HepG2 (cell line): ENCODE measurements at regions not wholly inside any gene's neighbourhood (a gene's known extent, or its start where the extent isn't known, plus 50 kb on each side); places are given as distances from the start of the nearest gene placed in this dataset.
A peak's percentile ranks its signal among the peaks of the same experiment; 100 is the strongest.

Experiments
- ATAC-seq: fragments of 200-7000 bp; cut with Tn5 transposase; 3 replicates; pipeline ENCODE4 v1.9.1; 2020; ENCODE audit warnings: mild to moderate bottlenecking, moderate library complexity
- BruUV-seq: library from RNA; stranded (reverse); fragments of 400-500 nt; replicated peaks from 2 replicates; lab custom pipeline; 2021; lab: Mats Ljungman, UMichigan
- CTCF ChIA-PET: fragments of 300-600 bp; formaldehyde crosslinking; extraction: SDS; loops from one replicate; lab custom pipeline; 2021; ENCODE audit warnings: low total read pairs, inconsistent platforms, low intra/inter-chr PET ratio; lab: Yijun Ruan, JAX
- POLR2A ChIA-PET: fragments of 350-600 bp; sonication (Branson Sonifier 250); formaldehyde crosslinking; loops from one replicate; lab custom pipeline; 2020; ENCODE audit warnings: antibody characterized with exemption, inconsistent platforms; lab: Yijun Ruan, JAX
- DNase-seq: peaks from one replicate; pipeline ENCODE4 v3.0.0-alpha.2; 2015; ENCODE audit warnings: low spot score
- FAIRE-seq: peaks from 3 replicates; lab custom pipeline; 2011; peaks lifted over from hg19 to GRCh38; lab: Jason Lieb, UNC
- H2AFZ ChIP-seq: one replicate; pipeline ENCODE4 v1.6.1; 2011; ENCODE audit warnings: low read length, inconsistent platforms
- H3K27ac ChIP-seq: fragments of 300-600 bp; 3 replicates; pipeline ENCODE4 v1.8.0; 2011; ENCODE audit warnings: mixed run types, mild to moderate bottlenecking, mixed read lengths, low read length, inconsistent platforms; ENCODE audit not compliant: insufficient read depth; ENCODE audit errors: extremely low read length
- H3K27me3 ChIP-seq, 2 experiments: fragments of 200-600 bp in 1 of 2; 2 replicates in 1 of 2; 3 replicates in 1 of 2; pipeline versions ENCODE4 v1.6.0 to v1.8.0; 2011; ENCODE audit warnings: low read length in 2 of 2, mild to moderate bottlenecking in 2 of 2, moderate library complexity in 2 of 2, inconsistent platforms in 1 of 2; ENCODE audit not compliant: insufficient read depth in 2 of 2, control insufficient read depth in 1 of 2
- H3K36me3 ChIP-seq, 2 experiments: fragments of 200-600 bp in 1 of 2; replicated peaks in 1 of 2; 2 replicates in 1 of 2; 3 replicates in 1 of 2; pipeline versions ENCODE4 v1.5.1 to v1.8.0; 2011; ENCODE audit warnings: low read length in 2 of 2, inconsistent platforms in 1 of 2; ENCODE audit not compliant: insufficient read depth in 2 of 2, control insufficient read depth in 1 of 2
- H3K4me1 ChIP-seq: 2 replicates; pipeline ENCODE4 v1.5.1; 2012; ENCODE audit warnings: low read length, inconsistent platforms; ENCODE audit not compliant: insufficient read depth
- H3K4me2 ChIP-seq: 2 replicates; pipeline ENCODE4 v1.6.0; 2011; ENCODE audit warnings: low read depth, low read length, inconsistent platforms
- H3K4me3 ChIP-seq, 3 experiments: fragments of 200-600 bp in 1 of 3; sonication (generic), shearing (Covaris generic) in 1 of 3; replicated peaks in 1 of 3; 2 replicates each; pipeline ENCODE4 v1.5.1; 2011 to 2016; ENCODE audit warnings: low read length in 3 of 3, inconsistent platforms in 2 of 3, low read depth in 2 of 3, mild to moderate bottlenecking in 2 of 3, control low read depth in 1 of 3, mixed read lengths in 1 of 3; ENCODE audit not compliant: insufficient read depth in 1 of 3
- H3K79me2 ChIP-seq: one replicate; pipeline ENCODE4 v1.6.1; 2011; ENCODE audit warnings: low read length, inconsistent platforms; ENCODE audit not compliant: insufficient read depth
- H3K9ac ChIP-seq: 2 replicates; pipeline ENCODE4 v1.6.0; 2011; ENCODE audit warnings: mild to moderate bottlenecking, low read depth, low read length, inconsistent platforms; ENCODE audit not compliant: insufficient read depth
- H3K9me3 ChIP-seq: 2 replicates; pipeline ENCODE4 v1.5.1; 2012; ENCODE audit warnings: mild to moderate bottlenecking, low read length
- H4K20me1 ChIP-seq: 2 replicates; pipeline ENCODE4 v1.6.0; 2011; ENCODE audit warnings: inconsistent platforms, mild to moderate bottlenecking, low read length, moderate library complexity; ENCODE audit not compliant: insufficient read depth
- ERF ChIP-seq: IDR thresholded peaks from 2 replicates; pipeline ENCODE4 v1.6.1; 2018; ENCODE audit warnings: missing biosample characterization, missing genetic modification reagents
- IKZF1 ChIP-seq: fragments of 450-650 bp; IDR thresholded peaks from 2 replicates; pipeline ENCODE4 v1.7.1; 2016
- KDM6A ChIP-seq: IDR thresholded peaks from 2 replicates; pipeline ENCODE4 v1.6.1; 2016; ENCODE audit warnings: low read depth
- ZC3H13 ChIP-seq: sonication (generic); formaldehyde crosslinking; IDR thresholded peaks from 2 replicates; pipeline ENCODE4 v1.8.1; 2023; ENCODE audit warnings: mild to moderate bottlenecking, missing genetic modification reagents, moderate library complexity
- WGBS: methylation state at CpG from one replicate; pipeline ENCODE4 v1.1.6; 2017; ENCODE audit warnings: low lambda C conversion rate; 5-methylcytosine and 5-hydroxymethylcytosine counted together
- in situ Hi-C: cut with HindIII; loops from 2 replicates; pipeline ENCODE4 v1.10.0; 2017; ENCODE audit warnings: low pct_unique_long_range_greater_than_20kb; ENCODE audit not compliant: extremely low pct_ligation_motif_present
- intact Hi-C: fragments of 100-400 bp; cut with micrococcal nuclease; formaldehyde crosslinking; loops from one replicate; pipeline ENCODE4 v1.10.0; 2022; ENCODE audit not compliant: unreplicated experiment
- TF ChIP-seq, protein P1 (sequence below): sonication (generic); formaldehyde crosslinking; IDR thresholded peaks from 2 replicates; pipeline ENCODE4 v1.4.0; 2020; ENCODE audit warnings: missing genetic modification reagents
- TF ChIP-seq, protein P2 (sequence below): sonication (generic); formaldehyde crosslinking; IDR thresholded peaks from 2 replicates; pipeline ENCODE4 v1.5.0; 2020; ENCODE audit warnings: missing genetic modification reagents
- TF ChIP-seq, protein P3 (sequence below): sonication (generic); formaldehyde crosslinking; IDR thresholded peaks from 2 replicates; pipeline ENCODE4 v1.8.1; 2023; ENCODE audit warnings: missing genetic modification reagents, mild to moderate bottlenecking, borderline replicate concordance
- TF ChIP-seq, protein P4 (sequence below): sonication (generic); formaldehyde crosslinking; IDR thresholded peaks from 2 replicates; pipeline ENCODE4 v1.4.0; 2020; ENCODE audit warnings: missing genetic modification reagents, borderline replicate concordance
- TF ChIP-seq, protein P5 (sequence below): IDR thresholded peaks from 2 replicates; pipeline ENCODE4 v1.6.1; 2016; ENCODE audit warnings: low read depth, borderline replicate concordance
- TF ChIP-seq, protein P6 (sequence below): IDR thresholded peaks from 2 replicates; pipeline ENCODE4 v1.6.1; 2016

DNA sequence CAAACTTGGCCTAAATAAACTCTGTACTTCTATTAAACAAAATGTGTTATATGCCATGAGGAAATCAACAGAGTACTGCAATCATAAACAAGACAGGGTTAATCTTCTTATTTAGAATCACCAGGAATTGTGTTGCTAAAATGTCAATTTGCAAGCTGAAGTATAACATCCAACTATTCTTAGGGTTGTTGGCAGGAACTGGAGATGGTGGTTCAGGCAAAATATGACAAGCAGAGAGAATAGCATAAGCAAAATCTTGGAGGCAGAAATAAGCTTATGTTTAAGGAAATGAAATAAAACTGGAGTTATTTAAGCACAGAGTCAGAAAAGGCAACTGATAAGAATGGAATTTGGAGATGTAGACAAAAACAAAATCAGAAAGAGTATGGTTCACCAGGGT lies 463.8 kb upstream of the SLC8A1 start:
- no peak for FAIRE-seq

DNA sequence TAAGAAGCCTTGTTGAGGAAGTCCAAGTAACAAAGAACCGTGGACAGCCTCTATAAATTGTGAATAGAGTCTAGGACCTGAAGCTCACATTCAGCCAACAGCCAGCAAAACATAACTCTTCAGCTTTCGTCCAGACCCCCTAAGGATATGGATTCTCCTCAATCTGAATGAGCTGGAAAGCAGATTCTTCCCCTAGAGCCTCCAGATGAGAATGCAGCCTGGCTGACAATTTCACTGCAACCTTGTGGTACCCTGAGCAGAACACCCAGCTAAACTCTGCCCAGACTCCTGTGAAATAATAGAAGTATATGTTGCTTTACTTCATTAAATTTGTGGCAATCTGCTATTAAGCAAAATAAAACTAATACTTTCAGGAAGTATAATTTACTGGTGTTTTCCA lies 483.5 kb upstream of the SLC8A1 start:
- BruUV-seq: no TSS peak
- Histone ChIP-seq H3K9ac (no peak overlapping the region), H3K4me2 (no peak overlapping the region), H2AFZ (no peak overlapping the region), H3K4me3 (no peak overlapping the region), H3K79me2 (no peaks in the 10 kb centered on the region), H4K20me1 (no peaks in the 10 kb centered on the region), H3K27me3 (no peaks in the 10 kb centered on the region), H3K27ac (no peak overlapping the region), H3K9me3 (no peaks in the 10 kb centered on the region), H3K36me3 (no peaks in the 10 kb centered on the region), H3K4me1 (no peaks in the 10 kb centered on the region)
- intact Hi-C loops: no loop called here
- 0% methylated on average over 2 of the region's 2 CpGs for WGBS
- FAIRE-seq (peak; percentile 37), DNase-seq (no peak), ATAC-seq (peak; percentile 75)
- CTCF ChIA-PET: no interaction called here
- POLR2A ChIA-PET: no interaction called here
- TF ChIP-seq ZC3H13: no peak
- TF ChIP-seq, protein P1, sequence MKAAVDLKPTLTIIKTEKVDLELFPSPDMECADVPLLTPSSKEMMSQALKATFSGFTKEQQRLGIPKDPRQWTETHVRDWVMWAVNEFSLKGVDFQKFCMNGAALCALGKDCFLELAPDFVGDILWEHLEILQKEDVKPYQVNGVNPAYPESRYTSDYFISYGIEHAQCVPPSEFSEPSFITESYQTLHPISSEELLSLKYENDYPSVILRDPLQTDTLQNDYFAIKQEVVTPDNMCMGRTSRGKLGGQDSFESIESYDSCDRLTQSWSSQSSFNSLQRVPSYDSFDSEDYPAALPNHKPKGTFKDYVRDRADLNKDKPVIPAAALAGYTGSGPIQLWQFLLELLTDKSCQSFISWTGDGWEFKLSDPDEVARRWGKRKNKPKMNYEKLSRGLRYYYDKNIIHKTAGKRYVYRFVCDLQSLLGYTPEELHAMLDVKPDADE: no peak
- TF ChIP-seq ERF (CRISPR knock-in tag): no peak
- TF ChIP-seq, protein P2, sequence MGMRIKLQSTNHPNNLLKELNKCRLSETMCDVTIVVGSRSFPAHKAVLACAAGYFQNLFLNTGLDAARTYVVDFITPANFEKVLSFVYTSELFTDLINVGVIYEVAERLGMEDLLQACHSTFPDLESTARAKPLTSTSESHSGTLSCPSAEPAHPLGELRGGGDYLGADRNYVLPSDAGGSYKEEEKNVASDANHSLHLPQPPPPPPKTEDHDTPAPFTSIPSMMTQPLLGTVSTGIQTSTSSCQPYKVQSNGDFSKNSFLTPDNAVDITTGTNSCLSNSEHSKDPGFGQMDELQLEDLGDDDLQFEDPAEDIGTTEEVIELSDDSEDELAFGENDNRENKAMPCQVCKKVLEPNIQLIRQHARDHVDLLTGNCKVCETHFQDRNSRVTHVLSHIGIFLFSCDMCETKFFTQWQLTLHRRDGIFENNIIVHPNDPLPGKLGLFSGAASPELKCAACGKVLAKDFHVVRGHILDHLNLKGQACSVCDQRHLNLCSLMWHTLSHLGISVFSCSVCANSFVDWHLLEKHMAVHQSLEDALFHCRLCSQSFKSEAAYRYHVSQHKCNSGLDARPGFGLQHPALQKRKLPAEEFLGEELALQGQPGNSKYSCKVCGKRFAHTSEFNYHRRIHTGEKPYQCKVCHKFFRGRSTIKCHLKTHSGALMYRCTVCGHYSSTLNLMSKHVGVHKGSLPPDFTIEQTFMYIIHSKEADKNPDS (CRISPR knock-in tag): no peak
- TF ChIP-seq, protein P3, sequence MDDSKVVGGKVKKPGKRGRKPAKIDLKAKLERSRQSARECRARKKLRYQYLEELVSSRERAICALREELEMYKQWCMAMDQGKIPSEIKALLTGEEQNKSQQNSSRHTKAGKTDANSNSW (CRISPR knock-in tag): no peak
- TF ChIP-seq, protein P4, sequence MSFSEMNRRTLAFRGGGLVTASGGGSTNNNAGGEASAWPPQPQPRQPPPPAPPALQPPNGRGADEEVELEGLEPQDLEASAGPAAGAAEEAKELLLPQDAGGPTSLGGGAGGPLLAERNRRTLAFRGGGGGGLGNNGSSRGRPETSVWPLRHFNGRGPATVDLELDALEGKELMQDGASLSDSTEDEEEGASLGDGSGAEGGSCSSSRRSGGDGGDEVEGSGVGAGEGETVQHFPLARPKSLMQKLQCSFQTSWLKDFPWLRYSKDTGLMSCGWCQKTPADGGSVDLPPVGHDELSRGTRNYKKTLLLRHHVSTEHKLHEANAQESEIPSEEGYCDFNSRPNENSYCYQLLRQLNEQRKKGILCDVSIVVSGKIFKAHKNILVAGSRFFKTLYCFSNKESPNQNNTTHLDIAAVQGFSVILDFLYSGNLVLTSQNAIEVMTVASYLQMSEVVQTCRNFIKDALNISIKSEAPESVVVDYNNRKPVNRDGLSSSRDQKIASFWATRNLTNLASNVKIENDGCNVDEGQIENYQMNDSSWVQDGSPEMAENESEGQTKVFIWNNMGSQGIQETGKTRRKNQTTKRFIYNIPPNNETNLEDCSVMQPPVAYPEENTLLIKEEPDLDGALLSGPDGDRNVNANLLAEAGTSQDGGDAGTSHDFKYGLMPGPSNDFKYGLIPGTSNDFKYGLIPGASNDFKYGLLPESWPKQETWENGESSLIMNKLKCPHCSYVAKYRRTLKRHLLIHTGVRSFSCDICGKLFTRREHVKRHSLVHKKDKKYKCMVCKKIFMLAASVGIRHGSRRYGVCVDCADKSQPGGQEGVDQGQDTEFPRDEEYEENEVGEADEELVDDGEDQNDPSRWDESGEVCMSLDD (CRISPR knock-in tag): no peak
- TF ChIP-seq, protein P5, sequence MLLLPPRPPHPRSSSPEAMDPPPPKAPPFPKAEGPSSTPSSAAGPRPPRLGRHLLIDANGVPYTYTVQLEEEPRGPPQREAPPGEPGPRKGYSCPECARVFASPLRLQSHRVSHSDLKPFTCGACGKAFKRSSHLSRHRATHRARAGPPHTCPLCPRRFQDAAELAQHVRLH (CRISPR knock-in tag): no peak
- TF ChIP-seq, protein P6, sequence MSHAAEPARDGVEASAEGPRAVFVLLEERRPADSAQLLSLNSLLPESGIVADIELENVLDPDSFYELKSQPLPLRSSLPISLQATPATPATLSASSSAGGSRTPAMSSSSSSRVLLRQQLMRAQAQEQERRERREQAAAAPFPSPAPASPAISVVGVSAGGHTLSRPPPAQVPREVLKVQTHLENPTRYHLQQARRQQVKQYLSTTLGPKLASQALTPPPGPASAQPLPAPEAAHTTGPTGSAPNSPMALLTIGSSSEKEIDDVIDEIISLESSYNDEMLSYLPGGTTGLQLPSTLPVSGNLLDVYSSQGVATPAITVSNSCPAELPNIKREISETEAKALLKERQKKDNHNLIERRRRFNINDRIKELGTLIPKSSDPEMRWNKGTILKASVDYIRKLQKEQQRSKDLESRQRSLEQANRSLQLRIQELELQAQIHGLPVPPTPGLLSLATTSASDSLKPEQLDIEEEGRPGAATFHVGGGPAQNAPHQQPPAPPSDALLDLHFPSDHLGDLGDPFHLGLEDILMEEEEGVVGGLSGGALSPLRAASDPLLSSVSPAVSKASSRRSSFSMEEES: no peak
- TF ChIP-seq IKZF1: no peak
- in situ Hi-C loops: no loop called here

More for the DNA sequence above, 463.8 kb upstream of the SLC8A1 start:
- POLR2A ChIA-PET: no interaction called here
- intact Hi-C loops (no loop called here), in situ Hi-C loops (no loop called here)
- no peak for TF ChIP-seq KDM6A
- CTCF ChIA-PET: no interaction called here
- DNase-seq: no peak
- Histone ChIP-seq H3K4me1 (no peaks in the 10 kb centered on the region), H3K4me2 (no peak overlapping the region), H3K9ac (no peak overlapping the region), H3K9me3 (no peaks in the 10 kb centered on the region), H3K4me3 (no peak overlapping the region), H3K27ac (no peak overlapping the region), H2AFZ (no peak overlapping the region), H4K20me1 (no peaks in the 10 kb centered on the region), H3K36me3 (no peaks in the 10 kb centered on the region), H3K27me3 (no peaks in the 10 kb centered on the region), H3K79me2 (no peaks in the 10 kb centered on the region)
- no peak for ATAC-seq
- no TSS peak for BruUV-seq
